Panc1 (cell line): ENCODE measurements at regions not wholly inside any gene's neighbourhood (a gene's known extent, or its start where the extent isn't known, plus 50 kb on each side); places are given as distances from the start of the nearest gene placed in this dataset.

Source experiments
- POLR2AphosphoS5 ChIP-seq: IDR thresholded peaks from 2 replicates; pipeline ENCODE4 v1.6.1; 2012; ENCODE audit warnings: mild to moderate bottlenecking, low read depth, low read length, moderate library complexity
- REST ChIP-seq, 2 experiments: IDR thresholded peaks; 2 replicates each; pipeline ENCODE4 v1.6.1; 2011 to 2012; ENCODE audit warnings: low read depth in 2 of 2, control low read depth in 1 of 2, low read length in 1 of 2, mild to moderate bottlenecking in 1 of 2, moderate library complexity in 1 of 2; ENCODE audit not compliant: insufficient read depth in 1 of 2
- TF ChIP-seq, protein P1 (sequence below): fragments of 450-650 bp; IDR thresholded peaks from 2 replicates; pipeline ENCODE4 v1.5.1; 2017; ENCODE audit warnings: mild to moderate bottlenecking

- TF ChIP-seq, protein P1, sequence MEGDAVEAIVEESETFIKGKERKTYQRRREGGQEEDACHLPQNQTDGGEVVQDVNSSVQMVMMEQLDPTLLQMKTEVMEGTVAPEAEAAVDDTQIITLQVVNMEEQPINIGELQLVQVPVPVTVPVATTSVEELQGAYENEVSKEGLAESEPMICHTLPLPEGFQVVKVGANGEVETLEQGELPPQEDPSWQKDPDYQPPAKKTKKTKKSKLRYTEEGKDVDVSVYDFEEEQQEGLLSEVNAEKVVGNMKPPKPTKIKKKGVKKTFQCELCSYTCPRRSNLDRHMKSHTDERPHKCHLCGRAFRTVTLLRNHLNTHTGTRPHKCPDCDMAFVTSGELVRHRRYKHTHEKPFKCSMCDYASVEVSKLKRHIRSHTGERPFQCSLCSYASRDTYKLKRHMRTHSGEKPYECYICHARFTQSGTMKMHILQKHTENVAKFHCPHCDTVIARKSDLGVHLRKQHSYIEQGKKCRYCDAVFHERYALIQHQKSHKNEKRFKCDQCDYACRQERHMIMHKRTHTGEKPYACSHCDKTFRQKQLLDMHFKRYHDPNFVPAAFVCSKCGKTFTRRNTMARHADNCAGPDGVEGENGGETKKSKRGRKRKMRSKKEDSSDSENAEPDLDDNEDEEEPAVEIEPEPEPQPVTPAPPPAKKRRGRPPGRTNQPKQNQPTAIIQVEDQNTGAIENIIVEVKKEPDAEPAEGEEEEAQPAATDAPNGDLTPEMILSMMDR = no peak
- TF ChIP-seq REST (IDR thresholded peaks at IDR 0.05; ENCODE audit: insufficient read depth in 1 of 2, low read depth in 2 of 2, low read length in 1 of 2) = no peak
- TF ChIP-seq POLR2AphosphoS5 = no peak
These were observed 199.2 kb downstream of the KCNS3 start for GRCh38 chr2:18077704-18078103.
